GM21381 (cell line): ENCODE measurements at regions not wholly inside any gene's neighbourhood (a gene's known extent, or its start where the extent isn't known, plus 50 kb on each side); places are given as distances from the start of the nearest gene placed in this dataset.

Experiments
- ATAC-seq: cut with Tn5 transposase; IDR thresholded peaks from one replicate; pipeline ENCODE4 v1.9.1; 2021; ENCODE audit warnings: mild to moderate bottlenecking, moderate library complexity; ENCODE audit not compliant: unreplicated experiment

- ATAC-seq: no peak
Observed at GRCh38 chr3:153714588-153715290, 406.5 kb upstream of the ARHGEF26 start.

- no peak for ATAC-seq
Observed at GRCh38 chr3:153722157-153722556, 399.0 kb upstream of the ARHGEF26 start.

GRCh38 chr3:153731071-153731470, 390.1 kb upstream of the ARHGEF26 start:
- no peak for ATAC-seq

- ATAC-seq: no peak
Observed at GRCh38 chr3:153734777-153735551, 386.2 kb upstream of the ARHGEF26 start.

GRCh38 chr3:153740109-153740508, 381.1 kb upstream of the ARHGEF26 start:
- no peak for ATAC-seq

GRCh38 chr3:153744889-153745288, 376.3 kb upstream of the ARHGEF26 start:
- no peak for ATAC-seq

- ATAC-seq: no peak
Observed at GRCh38 chr3:153746211-153746610, 375.0 kb upstream of the ARHGEF26 start.

- no peak for ATAC-seq
Observed at GRCh38 chr3:153749070-153749610, 372.1 kb upstream of the ARHGEF26 start.

GRCh38 chr3:153752405-153753027, 368.7 kb upstream of the ARHGEF26 start:
- no peak for ATAC-seq

- no peak for ATAC-seq
Observed at GRCh38 chr3:153753035-153753434, 368.2 kb upstream of the ARHGEF26 start.

GRCh38 chr3:153756816-153757215, 364.4 kb upstream of the ARHGEF26 start:
- ATAC-seq: no peak

GRCh38 chr3:153757839-153758238, 363.4 kb upstream of the ARHGEF26 start:
- no peak for ATAC-seq

GRCh38 chr3:153760948-153761347, 360.2 kb upstream of the ARHGEF26 start:
- no peak for ATAC-seq

- ATAC-seq: no peak
Observed at GRCh38 chr3:153762411-153763235, 358.6 kb upstream of the ARHGEF26 start.

GRCh38 chr3:153767601-153768560, 353.3 kb upstream of the ARHGEF26 start:
- ATAC-seq: peak; percentile 14

- peak; percentile 98 for ATAC-seq
Observed at GRCh38 chr3:153768561-153769469, 352.4 kb upstream of the ARHGEF26 start.

- no peak for ATAC-seq
Observed at GRCh38 chr3:153783106-153783505, 338.1 kb upstream of the ARHGEF26 start.

GRCh38 chr3:153783741-153784480, 337.3 kb upstream of the ARHGEF26 start:
- ATAC-seq: no peak
